GM21390 (cell line): ENCODE measurements at regions not wholly inside any gene's neighbourhood (a gene's known extent, or its start where the extent isn't known, plus 50 kb on each side); places are given as distances from the start of the nearest gene placed in this dataset.

Source experiments
- ATAC-seq: cut with Tn5 transposase; IDR thresholded peaks from one replicate; pipeline ENCODE4 v1.9.1; 2021; ENCODE audit not compliant: unreplicated experiment

DNA sequence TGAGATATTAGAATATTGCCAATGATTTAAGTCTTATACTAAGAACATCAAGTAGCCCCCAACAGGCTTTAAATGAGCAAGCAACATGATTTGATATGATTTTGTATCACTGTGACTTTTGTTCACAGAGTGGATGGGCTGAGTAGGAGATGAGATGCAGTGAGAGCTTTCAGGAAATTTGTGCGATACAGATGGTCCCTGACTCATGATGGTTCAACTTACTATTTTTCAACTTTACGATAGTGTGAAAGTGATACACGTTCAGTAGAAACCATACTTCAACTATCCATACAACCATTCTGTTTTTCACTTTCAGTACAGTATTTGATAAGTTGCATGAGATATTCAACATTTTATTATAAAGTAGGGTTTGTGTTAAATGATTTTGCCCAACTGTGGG, 78.7 kb upstream of the NWD2 start:
- no peak for ATAC-seq

DNA sequence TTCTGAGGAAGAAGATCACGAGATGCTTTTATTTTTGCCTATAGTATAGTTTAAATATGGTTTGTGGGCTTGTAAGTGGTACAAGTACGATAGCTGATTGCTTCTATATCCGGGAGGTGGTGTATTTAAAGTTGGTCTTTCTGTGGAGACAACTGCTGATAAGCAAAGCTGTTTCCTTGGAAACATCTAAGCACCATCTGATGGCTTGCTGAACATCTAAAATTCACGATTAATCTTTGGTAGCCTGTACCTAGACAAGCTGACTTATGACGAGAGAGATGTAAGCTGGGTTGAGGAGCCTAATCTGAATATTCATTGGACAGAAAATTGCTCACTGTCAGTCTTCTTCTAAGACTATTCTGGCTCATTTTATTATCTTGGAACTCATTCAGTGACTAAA, 74.6 kb upstream of the NWD2 start:
- no peak for ATAC-seq

DNA sequence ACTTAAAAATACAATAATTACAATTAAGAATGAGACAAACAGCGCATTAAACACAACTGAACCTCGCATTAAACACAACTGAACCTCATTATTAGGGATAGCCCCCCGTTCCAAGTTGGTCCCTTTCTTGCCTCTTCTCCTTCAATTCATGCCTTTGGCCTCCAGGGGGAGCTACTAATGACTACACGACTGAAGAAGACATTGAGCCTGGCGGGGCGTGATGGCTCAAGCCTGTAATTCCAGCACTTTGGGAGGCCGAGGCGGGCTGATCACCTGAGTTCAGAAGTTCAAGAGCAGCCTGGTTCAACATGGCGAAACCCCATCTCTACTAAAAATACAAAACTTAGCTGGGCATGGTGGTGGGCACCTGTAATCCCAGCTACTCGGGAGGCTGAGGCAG, 56.4 kb upstream of the NWD2 start:
- ATAC-seq: no peak
